ENCODE measurements at regions not wholly inside any gene's neighbourhood (a gene's known extent, or its start where the extent isn't known, plus 50 kb on each side); places are given as distances from the start of the nearest gene placed in this dataset.

- no peak overlapping the region for H3K9ac ChIP-seq (ENCODE audit: low read length)
- no peak overlapping the region for H3K18ac ChIP-seq (ENCODE audit: low read depth in 1 of 2, low read length in 2 of 2)
- no peak overlapping the region for H2AFZ ChIP-seq (ENCODE audit: low read depth, low read length)
- H3K27ac ChIP-seq (ENCODE audit: low read length, poor library complexity, severe bottlenecking) = no peak overlapping the region
- H2BK5ac ChIP-seq (ENCODE audit: low read depth, low read length, poor library complexity, severe bottlenecking) = no peak overlapping the region
- no peak overlapping the region for H3K4ac ChIP-seq (ENCODE audit: low read depth in 1 of 2, low read length in 2 of 2)
- H4K91ac ChIP-seq (ENCODE audit: low read length) = no peak overlapping the region
- no peak overlapping the region for H3K14ac ChIP-seq (ENCODE audit: low read length in 2 of 2)
- H3K36me3 ChIP-seq (ENCODE audit: control insufficient read depth in 1 of 2, insufficient read depth in 2 of 2, low read depth in 1 of 2, low read length in 2 of 2) = no peaks in the 10 kb centered on the region
- H3K9me3 ChIP-seq (ENCODE audit: control insufficient read depth, low read length) = peaks cover 25% of the 10 kb centered on the region
- 50% methylated on average over 1 of the region's 2 CpGs for WGBS
- no peak overlapping the region for H3K4me2 ChIP-seq (ENCODE audit: low read length, poor library complexity, severe bottlenecking)
- H2AK5ac ChIP-seq (ENCODE audit: low read length, severe bottlenecking) = no peak overlapping the region
- H3K23ac ChIP-seq (ENCODE audit: low read length in 2 of 2) = no peak overlapping the region
- H3K4me1 ChIP-seq (ENCODE audit: control insufficient read depth, insufficient read depth, low read depth, low read length) = no peaks in the 10 kb centered on the region
- H4K8ac ChIP-seq (ENCODE audit: low read length) = no peak overlapping the region
- H2BK15ac ChIP-seq (ENCODE audit: low read depth, poor library complexity, severe bottlenecking) = no peak overlapping the region
- no peaks in the 10 kb centered on the region for H3K79me1 ChIP-seq (replicated peaks; ENCODE audit: low read length, poor library complexity, severe bottlenecking)
- DNase-seq = no peak
- peaks cover 15 to 24% of the 10 kb centered on the region in 2 experiments for H3K27me3 ChIP-seq (ENCODE audit: control insufficient read depth in 1 of 2, insufficient read depth in 1 of 2, low read length in 2 of 2)
- H2BK12ac ChIP-seq (ENCODE audit: low read length in 2 of 2) = no peak overlapping the region
- no peak overlapping the region for H3K4me3 ChIP-seq (ENCODE audit: insufficient read depth in 1 of 2, low read depth in 1 of 2, low read length in 2 of 2)
- H2BK120ac ChIP-seq (ENCODE audit: low read depth, low read length) = no peak overlapping the region
Observed at GRCh38 chr5:133718457-133718856, 106.1 kb upstream of the FSTL4 start.

DNA sequence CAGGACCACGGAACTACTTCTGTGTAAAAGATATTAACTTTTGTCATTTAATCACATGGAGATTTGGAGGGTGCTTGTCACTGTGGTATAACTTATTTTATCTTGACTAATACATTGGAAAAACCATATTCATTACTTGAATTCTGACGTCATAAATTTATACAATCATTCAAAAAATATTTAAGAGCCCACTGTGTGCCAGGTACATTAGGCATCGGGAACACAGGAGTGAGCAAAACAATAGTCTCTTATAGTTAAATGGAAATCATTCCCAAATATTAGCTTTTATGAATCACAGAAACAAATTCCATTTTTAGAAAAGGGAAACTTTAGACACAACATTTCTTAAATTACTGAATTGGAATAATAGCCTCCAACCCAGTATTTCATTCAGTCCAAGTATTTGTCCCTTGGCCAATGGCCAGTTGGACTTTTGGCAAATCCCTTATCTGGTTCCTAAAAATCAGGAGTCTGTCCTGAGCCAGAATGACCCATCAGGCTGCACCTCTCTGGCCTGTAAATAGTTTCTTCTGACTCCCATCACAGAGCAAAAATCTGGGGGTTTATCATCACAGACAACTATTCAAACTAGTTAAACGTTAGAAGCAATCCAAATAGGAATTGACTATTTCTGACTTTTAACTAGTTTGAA, 104.3 kb upstream of the FSTL4 start:
- WGBS = 80% methylated on average over 1 of the region's 4 CpGs
- Histone ChIP-seq H3K79me1 (replicated peaks; ENCODE audit: low read length, poor library complexity, severe bottlenecking) (no peaks in the 10 kb centered on the region), H3K4me3 (ENCODE audit: insufficient read depth in 1 of 2, low read depth in 1 of 2, low read length in 2 of 2) (no peak overlapping the region), H3K27ac (ENCODE audit: low read length, poor library complexity, severe bottlenecking) (no peak overlapping the region), H3K4me2 (ENCODE audit: low read length, poor library complexity, severe bottlenecking) (no peak overlapping the region), H3K9me3 (ENCODE audit: control insufficient read depth, low read length) (peaks cover 10% of the 10 kb centered on the region), H3K4me1 (ENCODE audit: control insufficient read depth, insufficient read depth, low read depth, low read length) (no peaks in the 10 kb centered on the region), H2BK120ac (ENCODE audit: low read depth, low read length) (no peak overlapping the region), H3K23ac (ENCODE audit: low read length in 2 of 2) (no peak overlapping the region), H2BK5ac (ENCODE audit: low read depth, low read length, poor library complexity, severe bottlenecking) (no peak overlapping the region), H2BK15ac (ENCODE audit: low read depth, poor library complexity, severe bottlenecking) (no peak overlapping the region), H2AK5ac (ENCODE audit: low read length, severe bottlenecking) (no peak overlapping the region), H3K9ac (ENCODE audit: low read length) (no peak overlapping the region), H2BK12ac (ENCODE audit: low read length in 2 of 2) (no peak overlapping the region), H4K8ac (ENCODE audit: low read length) (no peak overlapping the region), H3K27me3 (ENCODE audit: control insufficient read depth in 1 of 2, insufficient read depth in 1 of 2, low read length in 2 of 2) (peaks cover 18 to 25% of the 10 kb centered on the region in 2 experiments), H3K18ac (ENCODE audit: low read depth in 1 of 2, low read length in 2 of 2) (no peak overlapping the region), H3K4ac (ENCODE audit: low read depth in 1 of 2, low read length in 2 of 2) (no peak overlapping the region), H4K91ac (ENCODE audit: low read length) (no peak overlapping the region), H3K14ac (ENCODE audit: low read length in 2 of 2) (no peak overlapping the region), H2AFZ (ENCODE audit: low read depth, low read length) (no peak overlapping the region), H3K36me3 (ENCODE audit: control insufficient read depth in 1 of 2, insufficient read depth in 2 of 2, low read depth in 1 of 2, low read length in 2 of 2) (no peaks in the 10 kb centered on the region)
- no peak for DNase-seq

DNA sequence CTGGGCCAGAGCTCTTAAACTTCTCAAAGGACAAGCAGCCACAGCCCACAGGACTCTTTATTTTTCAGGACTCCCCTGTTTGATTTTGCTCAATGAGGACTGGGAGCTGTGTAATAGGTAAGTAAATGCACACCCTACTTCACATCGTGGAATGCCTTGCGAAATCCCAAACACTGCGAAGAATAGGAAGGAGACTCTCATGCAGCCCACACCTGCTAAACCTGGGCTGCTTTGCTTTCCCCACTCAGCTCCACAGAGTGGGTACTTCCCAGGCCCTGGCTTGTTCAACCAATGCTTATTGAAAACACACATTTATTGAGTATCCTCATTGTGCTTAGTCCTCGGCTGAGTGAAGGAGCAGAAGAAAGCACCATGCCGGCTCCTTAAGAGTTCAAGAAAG, 103.3 kb upstream of the FSTL4 start:
- Histone ChIP-seq H3K4ac (ENCODE audit: low read depth in 1 of 2, low read length in 2 of 2) (no peak overlapping the region), H2BK5ac (ENCODE audit: low read depth, low read length, poor library complexity, severe bottlenecking) (no peak overlapping the region), H3K27ac (ENCODE audit: low read length, poor library complexity, severe bottlenecking) (no peak overlapping the region), H3K23ac (ENCODE audit: low read length in 2 of 2) (no peak overlapping the region), H2BK12ac (ENCODE audit: low read length in 2 of 2) (no peak overlapping the region), H2AK5ac (ENCODE audit: low read length, severe bottlenecking) (no peak overlapping the region), H4K8ac (ENCODE audit: low read length) (no peak overlapping the region), H2BK15ac (ENCODE audit: low read depth, poor library complexity, severe bottlenecking) (no peak overlapping the region), H3K36me3 (ENCODE audit: control insufficient read depth in 1 of 2, insufficient read depth in 2 of 2, low read depth in 1 of 2, low read length in 2 of 2) (no peaks in the 10 kb centered on the region), H3K9ac (ENCODE audit: low read length) (no peak overlapping the region), H3K4me1 (ENCODE audit: control insufficient read depth, insufficient read depth, low read depth, low read length) (no peaks in the 10 kb centered on the region), H3K79me1 (replicated peaks; ENCODE audit: low read length, poor library complexity, severe bottlenecking) (no peaks in the 10 kb centered on the region), H3K27me3 (ENCODE audit: control insufficient read depth in 1 of 2, insufficient read depth in 1 of 2, low read length in 2 of 2) (peaks cover 18 to 34% of the 10 kb centered on the region in 2 experiments), H3K4me3 (ENCODE audit: insufficient read depth in 1 of 2, low read depth in 1 of 2, low read length in 2 of 2) (no peak overlapping the region), H2BK120ac (ENCODE audit: low read depth, low read length) (no peak overlapping the region), H3K4me2 (ENCODE audit: low read length, poor library complexity, severe bottlenecking) (no peak overlapping the region), H3K18ac (ENCODE audit: low read depth in 1 of 2, low read length in 2 of 2) (no peak overlapping the region), H4K91ac (ENCODE audit: low read length) (no peak overlapping the region), H3K9me3 (ENCODE audit: control insufficient read depth, low read length) (no peaks in the 10 kb centered on the region), H3K14ac (ENCODE audit: low read length in 2 of 2) (no peak overlapping the region), H2AFZ (ENCODE audit: low read depth, low read length) (no peak overlapping the region)
- no peak for DNase-seq
- WGBS = 75% methylated on average over 5 of the region's 5 CpGs

- DNase-seq = no peak
- no peaks in the 10 kb centered on the region for H3K9me3 ChIP-seq (ENCODE audit: control insufficient read depth, low read length)
- H3K27ac ChIP-seq (ENCODE audit: low read length, poor library complexity, severe bottlenecking) = no peak overlapping the region
- H3K79me1 ChIP-seq (replicated peaks; ENCODE audit: low read length, poor library complexity, severe bottlenecking) = no peaks in the 10 kb centered on the region
- no peak overlapping the region for H3K23ac ChIP-seq (ENCODE audit: low read length in 2 of 2)
- H3K4ac ChIP-seq (ENCODE audit: low read depth in 1 of 2, low read length in 2 of 2) = no peak overlapping the region
- no peak overlapping the region for H3K4me2 ChIP-seq (ENCODE audit: low read length, poor library complexity, severe bottlenecking)
- H2BK12ac ChIP-seq (ENCODE audit: low read length in 2 of 2) = no peak overlapping the region
- H3K9ac ChIP-seq (ENCODE audit: low read length) = no peak overlapping the region
- peaks cover 18 to 38% of the 10 kb centered on the region in 2 experiments for H3K27me3 ChIP-seq (ENCODE audit: control insufficient read depth in 1 of 2, insufficient read depth in 1 of 2, low read length in 2 of 2)
- no peak overlapping the region for H2AK5ac ChIP-seq (ENCODE audit: low read length, severe bottlenecking)
- no peak overlapping the region for H2BK120ac ChIP-seq (ENCODE audit: low read depth, low read length)
- no peak overlapping the region for H2BK15ac ChIP-seq (ENCODE audit: low read depth, poor library complexity, severe bottlenecking)
- no peak overlapping the region for H2BK5ac ChIP-seq (ENCODE audit: low read depth, low read length, poor library complexity, severe bottlenecking)
- no peak overlapping the region for H3K18ac ChIP-seq (ENCODE audit: low read depth in 1 of 2, low read length in 2 of 2)
- no peak overlapping the region for H4K91ac ChIP-seq (ENCODE audit: low read length)
- H3K36me3 ChIP-seq (ENCODE audit: control insufficient read depth in 1 of 2, insufficient read depth in 2 of 2, low read depth in 1 of 2, low read length in 2 of 2) = no peaks in the 10 kb centered on the region
- H4K8ac ChIP-seq (ENCODE audit: low read length) = no peak overlapping the region
- no peak overlapping the region for H3K4me3 ChIP-seq (ENCODE audit: insufficient read depth in 1 of 2, low read depth in 1 of 2, low read length in 2 of 2)
- H3K4me1 ChIP-seq (ENCODE audit: control insufficient read depth, insufficient read depth, low read depth, low read length) = no peaks in the 10 kb centered on the region
- no peak overlapping the region for H3K14ac ChIP-seq (ENCODE audit: low read length in 2 of 2)
- H2AFZ ChIP-seq (ENCODE audit: low read depth, low read length) = no peak overlapping the region
Observed at GRCh38 chr5:133715216-133715615, 102.9 kb upstream of the FSTL4 start.
